A673 (cell line): ENCODE measurements at regions not wholly inside any gene's neighbourhood (a gene's known extent, or its start where the extent isn't known, plus 50 kb on each side); places are given as distances from the start of the nearest gene placed in this dataset.

Source experiments
- CTCF ChIP-seq: fragments of 300-800, 200-600 bp; sonication (generic); conservative IDR thresholded peaks from 2 replicates; pipeline ENCODE4 v1.5.1; 2017; ENCODE audit warnings: low read depth, mild to moderate bottlenecking, antibody characterized with exemption, low read length, moderate library complexity, mixed read lengths
- EZH2 ChIP-seq: fragments of 200-600 bp; sonication (generic); IDR thresholded peaks from 2 replicates; pipeline ENCODE4 v1.6.1; 2017; ENCODE audit warnings: borderline replicate concordance, low read depth, mild to moderate bottlenecking, mixed read lengths, antibody characterized with exemption, low read length; ENCODE audit not compliant: poor library complexity, severe bottlenecking

GRCh38 chr2:58616961-58617360, 375.8 kb upstream of the FANCL start:
- TF ChIP-seq CTCF, result no peak
- TF ChIP-seq EZH2, result no peak
